GM12875 (cell line): ENCODE measurements at regions not wholly inside any gene's neighbourhood (a gene's known extent, or its start where the extent isn't known, plus 50 kb on each side); places are given as distances from the start of the nearest gene placed in this dataset.

Experiments
- H3K4me3 ChIP-seq: one replicate; pipeline ENCODE4 v1.5.1; 2011; ENCODE audit warnings: low read depth, low read length, control low read depth
- TF ChIP-seq, protein P1 (sequence below): IDR thresholded peaks from 2 replicates; pipeline ENCODE4 v1.5.1; 2011; ENCODE audit warnings: low read depth, mild to moderate bottlenecking, control low read depth, inconsistent platforms, low read length, moderate library complexity, borderline replicate concordance; ENCODE audit not compliant: insufficient read depth

DNA sequence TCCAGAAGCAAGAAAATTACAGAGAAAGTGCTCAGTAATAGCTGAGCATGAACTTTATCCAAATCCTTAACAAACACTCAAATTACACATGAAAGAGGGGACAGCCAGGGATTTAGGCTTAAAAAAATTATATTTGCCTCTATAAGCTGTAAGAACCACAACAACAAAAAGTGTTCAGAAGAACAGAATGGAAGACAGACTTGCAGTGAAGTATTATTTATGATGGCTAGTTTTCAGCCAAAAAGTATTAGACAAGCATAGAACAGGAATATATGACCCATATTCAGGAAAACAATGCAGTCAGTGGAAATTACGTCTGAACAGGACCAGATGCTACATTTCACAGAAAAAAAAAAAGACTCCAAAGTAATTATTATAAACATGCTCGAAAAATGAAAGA, 1246.3 kb downstream of the NCAM2 start:
- no peak overlapping the region for H3K4me3 ChIP-seq
- TF ChIP-seq, protein P1, sequence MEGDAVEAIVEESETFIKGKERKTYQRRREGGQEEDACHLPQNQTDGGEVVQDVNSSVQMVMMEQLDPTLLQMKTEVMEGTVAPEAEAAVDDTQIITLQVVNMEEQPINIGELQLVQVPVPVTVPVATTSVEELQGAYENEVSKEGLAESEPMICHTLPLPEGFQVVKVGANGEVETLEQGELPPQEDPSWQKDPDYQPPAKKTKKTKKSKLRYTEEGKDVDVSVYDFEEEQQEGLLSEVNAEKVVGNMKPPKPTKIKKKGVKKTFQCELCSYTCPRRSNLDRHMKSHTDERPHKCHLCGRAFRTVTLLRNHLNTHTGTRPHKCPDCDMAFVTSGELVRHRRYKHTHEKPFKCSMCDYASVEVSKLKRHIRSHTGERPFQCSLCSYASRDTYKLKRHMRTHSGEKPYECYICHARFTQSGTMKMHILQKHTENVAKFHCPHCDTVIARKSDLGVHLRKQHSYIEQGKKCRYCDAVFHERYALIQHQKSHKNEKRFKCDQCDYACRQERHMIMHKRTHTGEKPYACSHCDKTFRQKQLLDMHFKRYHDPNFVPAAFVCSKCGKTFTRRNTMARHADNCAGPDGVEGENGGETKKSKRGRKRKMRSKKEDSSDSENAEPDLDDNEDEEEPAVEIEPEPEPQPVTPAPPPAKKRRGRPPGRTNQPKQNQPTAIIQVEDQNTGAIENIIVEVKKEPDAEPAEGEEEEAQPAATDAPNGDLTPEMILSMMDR, result no peak

DNA sequence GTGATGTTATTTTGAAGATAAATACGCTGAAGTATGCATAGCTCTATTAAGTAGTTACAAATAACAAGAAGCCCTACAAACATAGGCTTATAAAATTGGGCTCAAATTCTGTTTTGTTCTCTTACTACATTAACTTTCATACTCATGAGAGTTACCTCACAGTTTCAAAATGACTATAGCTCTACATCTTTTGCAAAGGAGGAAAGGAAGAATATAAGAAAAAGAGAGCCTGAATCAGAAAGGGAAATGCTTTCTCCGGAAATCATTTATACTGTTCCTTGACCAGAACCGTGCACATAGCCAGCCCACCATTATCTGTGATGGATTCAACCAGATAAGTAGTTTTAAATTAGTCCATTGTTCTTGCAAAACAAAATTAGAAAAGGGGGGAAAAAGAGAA, 1252.1 kb downstream of the NCAM2 start:
- TF ChIP-seq, protein P1, result no peak
- no peak overlapping the region for H3K4me3 ChIP-seq

- H3K4me3 ChIP-seq, result no peak overlapping the region
- TF ChIP-seq, protein P1, result no peak
Measured at GRCh38 chr21:22253761-22254160, 1255.6 kb downstream of the NCAM2 start.

- TF ChIP-seq, protein P1, result no peak
- no peak overlapping the region for H3K4me3 ChIP-seq
Measured at GRCh38 chr21:22258821-22259220, 1260.6 kb downstream of the NCAM2 start.

- H3K4me3 ChIP-seq, result no peak overlapping the region
- TF ChIP-seq, protein P1, result no peak
Measured at GRCh38 chr21:22260274-22260673, 1262.1 kb downstream of the NCAM2 start.

GRCh38 chr21:22263890-22264289, 1265.7 kb downstream of the NCAM2 start:
- no peak overlapping the region for H3K4me3 ChIP-seq
- TF ChIP-seq, protein P1, result no peak

GRCh38 chr21:22277341-22277740, 1279.1 kb downstream of the NCAM2 start:
- no peak overlapping the region for H3K4me3 ChIP-seq
- TF ChIP-seq, protein P1, result no peak
